HCT116 (cell line): ENCODE measurements at regions not wholly inside any gene's neighbourhood (a gene's known extent, or its start where the extent isn't known, plus 50 kb on each side); places are given as distances from the start of the nearest gene placed in this dataset.

Source experiments
- ATAC-seq: fragments of 200-7000 bp; cut with Tn5 transposase; 2 replicates; pipeline ENCODE4 v1.9.1; 2020; ENCODE audit warnings: mild to moderate bottlenecking, moderate library complexity
- BruUV-seq: library from RNA; stranded (reverse); fragments of 400-500 nt; replicated peaks from 2 replicates; lab custom pipeline; 2021; lab: Mats Ljungman, UMichigan
- CTCF ChIA-PET: fragments of 300-600 bp; sonication (Branson Sonifier 250); formaldehyde crosslinking; loops from one replicate; lab custom pipeline; 2021; ENCODE audit warnings: antibody characterized with exemption; lab: Charles Lee
- POLR2A ChIA-PET: fragments of 300-600, 350-600 bp; sonication (Branson Sonifier 250); formaldehyde crosslinking; loops from one replicate; lab custom pipeline; 2021; ENCODE audit warnings: antibody characterized with exemption; lab: Charles Lee
- RAD21 ChIA-PET, 2 experiments: fragments of 300-600 bp; sonication (Branson Sonifier 250); formaldehyde crosslinking; loops; one replicate each; lab custom pipeline; 2023; ENCODE audit warnings: low total read pairs in 2 of 2; ENCODE audit not compliant: uncharacterized antibody in 2 of 2, unreplicated experiment in 2 of 2, low non-redundant PET in 1 of 2; lab: Charles Lee
- DNase-seq: peaks from one replicate; pipeline ENCODE4 v3.0.0-alpha.2; 2010; ENCODE audit warnings: low read depth, low spot score
- H2AFZ ChIP-seq: fragments of 200-600 bp; shearing (Covaris generic), sonication (generic); 2 replicates; pipeline ENCODE4 v1.6.1; 2017; ENCODE audit warnings: low read depth, mixed run types, mixed read lengths, antibody characterized with exemption, low read length; ENCODE audit not compliant: poor library complexity, severe bottlenecking
- H3K27ac ChIP-seq: 2 replicates; pipeline ENCODE4 v1.5.1; 2012; ENCODE audit warnings: low read depth, low read length
- H3K27me3 ChIP-seq: fragments of 200-600 bp; sonication (generic); 2 replicates; pipeline ENCODE4 v1.6.1; 2016; ENCODE audit warnings: mixed run types, low read length, mixed read lengths; ENCODE audit not compliant: insufficient read depth
- H3K36me3 ChIP-seq, 2 experiments: fragments of 200-500 bp in 1 of 2; fragments of 200-600 bp in 1 of 2; sonication (Bioruptor generic) in 1 of 2; sonication (generic) in 1 of 2; 2 replicates each; pipeline versions ENCODE4 v1.5.1 to v1.6.1; 2014 to 2016; ENCODE audit warnings: low read length in 2 of 2, inconsistent platforms in 1 of 2, mixed read lengths in 1 of 2, mixed run types in 1 of 2; ENCODE audit not compliant: insufficient read depth in 2 of 2, control insufficient read depth in 1 of 2
- H3K4me1 ChIP-seq, 2 experiments: fragments of 200-600 bp in 1 of 2; sonication (generic) in 1 of 2; 2 replicates each; pipeline versions ENCODE4 v1.5.1 to v1.6.1; 2012 to 2017; ENCODE audit warnings: low read length in 2 of 2, inconsistent platforms in 1 of 2, mild to moderate bottlenecking in 1 of 2, mixed read lengths in 1 of 2, mixed run types in 1 of 2, moderate library complexity in 1 of 2; ENCODE audit not compliant: insufficient read depth in 2 of 2, control insufficient read depth in 1 of 2
- H3K4me2 ChIP-seq: fragments of 200-600 bp; sonication (generic); 2 replicates; pipeline ENCODE4 v1.6.1; 2017; ENCODE audit warnings: mixed run types, low read length, mixed read lengths
- H3K4me3 ChIP-seq, 2 experiments: fragments of 200-600 bp in 1 of 2; sonication (generic) in 1 of 2; replicated peaks in 1 of 2; 2 replicates each; pipeline ENCODE4 v1.5.1; 2011 to 2016; ENCODE audit warnings: low read length in 2 of 2, control low read depth in 1 of 2, low read depth in 1 of 2, mild to moderate bottlenecking in 1 of 2, mixed read lengths in 1 of 2, mixed run types in 1 of 2
- H3K79me2 ChIP-seq: fragments of 200-600 bp; sonication (generic); 2 replicates; pipeline ENCODE4 v1.6.1; 2017; ENCODE audit warnings: mild to moderate bottlenecking, mixed run types, low read length, moderate library complexity, mixed read lengths; ENCODE audit not compliant: insufficient read depth
- H3K9ac ChIP-seq: fragments of 200-600 bp; sonication (generic); 2 replicates; pipeline ENCODE4 v1.6.1; 2016; ENCODE audit warnings: low read length, mixed read lengths
- H3K9me2 ChIP-seq: fragments of 200-600 bp; sonication (generic), shearing (Covaris generic); 2 replicates; pipeline ENCODE4 v1.6.1; 2017; ENCODE audit warnings: mixed run types, mild to moderate bottlenecking, moderate library complexity; ENCODE audit not compliant: insufficient read depth
- H3K9me3 ChIP-seq, 2 experiments: fragments of 200-500 bp in 1 of 2; fragments of 200-600 bp in 1 of 2; sonication (Bioruptor generic) in 1 of 2; sonication (generic) in 1 of 2; 2 replicates each; pipeline ENCODE4 v1.6.1; 2014 to 2017; ENCODE audit warnings: low read length in 2 of 2, mixed read lengths in 2 of 2, inconsistent platforms in 1 of 2, low read depth in 1 of 2, mild to moderate bottlenecking in 1 of 2, mixed run types in 1 of 2, moderate library complexity in 1 of 2; ENCODE audit not compliant: control insufficient read depth in 1 of 2, insufficient read depth in 1 of 2
- H4K20me1 ChIP-seq: fragments of 200-600 bp; sonication (generic), shearing (Covaris generic); 2 replicates; pipeline ENCODE4 v1.6.1; 2017; ENCODE audit warnings: mixed run types, mild to moderate bottlenecking, moderate library complexity; ENCODE audit not compliant: insufficient read depth
- CBX3 ChIP-seq: IDR thresholded peaks from 2 replicates; pipeline ENCODE4 v1.6.1; 2012; ENCODE audit warnings: low read depth
- EZH2 ChIP-seq: fragments of 200-600 bp; sonication (generic); IDR thresholded peaks from 2 replicates; pipeline ENCODE4 v1.6.1; 2017; ENCODE audit warnings: antibody characterized with exemption, mixed run types
- FOSL1 ChIP-seq: IDR thresholded peaks from 2 replicates; pipeline ENCODE4 v1.6.1; 2012; ENCODE audit warnings: low read depth
- JUND ChIP-seq: IDR thresholded peaks from 2 replicates; pipeline ENCODE4 v1.6.1; 2012
- POLR2AphosphoS5 ChIP-seq: IDR thresholded peaks from 2 replicates; pipeline ENCODE4 v1.6.1; 2011; ENCODE audit warnings: mild to moderate bottlenecking, low read depth, low read length, moderate library complexity
- RAD21 ChIP-seq: IDR thresholded peaks from 2 replicates; pipeline ENCODE4 v1.6.1; 2012; ENCODE audit warnings: low read depth, mild to moderate bottlenecking
- SP1 ChIP-seq: IDR thresholded peaks from 2 replicates; pipeline ENCODE4 v1.6.1; 2012; ENCODE audit warnings: low read depth
- SRF ChIP-seq: IDR thresholded peaks from 2 replicates; pipeline ENCODE4 v1.6.1; 2012; ENCODE audit warnings: low read depth
- intact Hi-C: fragments of 100-400 bp; cut with micrococcal nuclease; formaldehyde crosslinking; loops from 2 replicates; pipeline ENCODE4 v1.10.0; 2022
- TF ChIP-seq, protein P1 (sequence below): IDR thresholded peaks from 2 replicates; pipeline ENCODE4 v1.6.1; 2012
- TF ChIP-seq, protein P2 (sequence below): IDR thresholded peaks from 2 replicates; pipeline ENCODE4 v1.6.1; 2011; ENCODE audit warnings: mild to moderate bottlenecking, low read length, moderate library complexity; ENCODE audit not compliant: insufficient replicate concordance; ENCODE audit errors: extremely low read depth
- TF ChIP-seq, protein P3 (sequence below), 3 experiments: fragments of 200-600 bp in 1 of 3; sonication (generic) in 1 of 3; IDR thresholded peaks in 2 of 3; conservative IDR thresholded peaks in 1 of 3; 2 replicates each; pipeline ENCODE4 v1.5.1; 2012 to 2017; ENCODE audit warnings: low read depth in 2 of 3, low read length in 2 of 3, antibody characterized with exemption in 1 of 3, borderline replicate concordance in 1 of 3, control low read depth in 1 of 3, mild to moderate bottlenecking in 1 of 3, mixed read lengths in 1 of 3, mixed run types in 1 of 3, moderate library complexity in 1 of 3; ENCODE audit not compliant: insufficient read depth in 1 of 3

DNA sequence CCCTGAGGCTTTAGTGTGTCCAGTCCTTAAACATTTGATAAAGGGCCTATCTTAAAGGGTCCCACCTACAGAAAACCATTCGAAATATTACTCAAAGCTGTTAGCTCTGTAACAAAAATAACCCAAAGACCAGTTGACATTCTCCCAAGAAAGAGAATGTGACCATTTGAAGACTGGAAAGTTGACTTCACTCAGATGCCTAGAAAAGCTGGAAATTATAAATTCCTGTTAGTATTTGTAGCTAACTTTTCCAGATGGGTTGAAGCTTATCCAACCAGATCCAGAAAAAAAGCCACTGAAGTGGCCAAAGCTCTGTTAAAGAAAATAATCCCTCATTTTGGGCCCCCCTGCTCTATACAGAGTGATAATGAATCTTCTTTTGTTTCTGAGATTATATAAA lies 408.4 kb downstream of the PLOD2 start:
- POLR2A ChIA-PET: no interaction called here
- CTCF ChIA-PET: no interaction called here
- Histone ChIP-seq H3K4me3 (no peak overlapping the region), H3K36me3 (no peaks in the 10 kb centered on the region), H3K9me3 (no peaks in the 10 kb centered on the region), H3K27me3 (no peaks in the 10 kb centered on the region), H3K4me1 (no peaks in the 10 kb centered on the region), H3K9me2 (no peaks in the 10 kb centered on the region), H2AFZ (no peak overlapping the region), H3K9ac (no peak overlapping the region), H3K4me2 (no peak overlapping the region), H4K20me1 (no peaks in the 10 kb centered on the region), H3K79me2 (no peaks in the 10 kb centered on the region), H3K27ac (no peak overlapping the region)
- RAD21 ChIA-PET: no interaction called here
- BruUV-seq: no TSS peak
- TF ChIP-seq JUND: no peak
- TF ChIP-seq POLR2AphosphoS5: no peak
- TF ChIP-seq, protein P1, sequence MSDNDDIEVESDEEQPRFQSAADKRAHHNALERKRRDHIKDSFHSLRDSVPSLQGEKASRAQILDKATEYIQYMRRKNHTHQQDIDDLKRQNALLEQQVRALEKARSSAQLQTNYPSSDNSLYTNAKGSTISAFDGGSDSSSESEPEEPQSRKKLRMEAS: no peak
- no peak for TF ChIP-seq SRF
- TF ChIP-seq RAD21: no peak
- TF ChIP-seq CBX3: no peak
- TF ChIP-seq, protein P2, sequence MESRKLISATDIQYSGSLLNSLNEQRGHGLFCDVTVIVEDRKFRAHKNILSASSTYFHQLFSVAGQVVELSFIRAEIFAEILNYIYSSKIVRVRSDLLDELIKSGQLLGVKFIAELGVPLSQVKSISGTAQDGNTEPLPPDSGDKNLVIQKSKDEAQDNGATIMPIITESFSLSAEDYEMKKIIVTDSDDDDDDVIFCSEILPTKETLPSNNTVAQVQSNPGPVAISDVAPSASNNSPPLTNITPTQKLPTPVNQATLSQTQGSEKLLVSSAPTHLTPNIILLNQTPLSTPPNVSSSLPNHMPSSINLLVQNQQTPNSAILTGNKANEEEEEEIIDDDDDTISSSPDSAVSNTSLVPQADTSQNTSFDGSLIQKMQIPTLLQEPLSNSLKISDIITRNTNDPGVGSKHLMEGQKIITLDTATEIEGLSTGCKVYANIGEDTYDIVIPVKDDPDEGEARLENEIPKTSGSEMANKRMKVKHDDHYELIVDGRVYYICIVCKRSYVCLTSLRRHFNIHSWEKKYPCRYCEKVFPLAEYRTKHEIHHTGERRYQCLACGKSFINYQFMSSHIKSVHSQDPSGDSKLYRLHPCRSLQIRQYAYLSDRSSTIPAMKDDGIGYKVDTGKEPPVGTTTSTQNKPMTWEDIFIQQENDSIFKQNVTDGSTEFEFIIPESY: no peak
- no peak for TF ChIP-seq SP1
- TF ChIP-seq EZH2: no peak
- no peak for TF ChIP-seq FOSL1
- TF ChIP-seq, protein P3, sequence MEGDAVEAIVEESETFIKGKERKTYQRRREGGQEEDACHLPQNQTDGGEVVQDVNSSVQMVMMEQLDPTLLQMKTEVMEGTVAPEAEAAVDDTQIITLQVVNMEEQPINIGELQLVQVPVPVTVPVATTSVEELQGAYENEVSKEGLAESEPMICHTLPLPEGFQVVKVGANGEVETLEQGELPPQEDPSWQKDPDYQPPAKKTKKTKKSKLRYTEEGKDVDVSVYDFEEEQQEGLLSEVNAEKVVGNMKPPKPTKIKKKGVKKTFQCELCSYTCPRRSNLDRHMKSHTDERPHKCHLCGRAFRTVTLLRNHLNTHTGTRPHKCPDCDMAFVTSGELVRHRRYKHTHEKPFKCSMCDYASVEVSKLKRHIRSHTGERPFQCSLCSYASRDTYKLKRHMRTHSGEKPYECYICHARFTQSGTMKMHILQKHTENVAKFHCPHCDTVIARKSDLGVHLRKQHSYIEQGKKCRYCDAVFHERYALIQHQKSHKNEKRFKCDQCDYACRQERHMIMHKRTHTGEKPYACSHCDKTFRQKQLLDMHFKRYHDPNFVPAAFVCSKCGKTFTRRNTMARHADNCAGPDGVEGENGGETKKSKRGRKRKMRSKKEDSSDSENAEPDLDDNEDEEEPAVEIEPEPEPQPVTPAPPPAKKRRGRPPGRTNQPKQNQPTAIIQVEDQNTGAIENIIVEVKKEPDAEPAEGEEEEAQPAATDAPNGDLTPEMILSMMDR (IDR thresholded peaks at IDR 0.05 in 2 of 3, conservative IDR thresholded peaks at IDR 0.05 in 1 of 3; ENCODE audit: borderline replicate concordance in 1 of 3, insufficient read depth in 1 of 3, low read depth in 2 of 3, low read length in 2 of 3): no peak
- intact Hi-C loops: no loop called here
- DNase-seq (no peak), ATAC-seq (no peak)
